PC-9 (cell line): ENCODE measurements at regions not wholly inside any gene's neighbourhood (a gene's known extent, or its start where the extent isn't known, plus 50 kb on each side); places are given as distances from the start of the nearest gene placed in this dataset.

ENCODE experiments used
- BruUV-seq: library from RNA; stranded (reverse); fragments of 400-500 nt; replicated peaks from 2 replicates; lab custom pipeline; 2021; lab: Mats Ljungman, UMichigan
- CTCF ChIA-PET: fragments of 300-600 bp; sonication (Branson Sonifier 250); formaldehyde crosslinking; loops from one replicate; lab custom pipeline; 2022; ENCODE audit warnings: antibody characterized with exemption; lab: Charles Lee
- POLR2A ChIA-PET: fragments of 300-600 bp; sonication (Branson Sonifier 250); formaldehyde crosslinking; loops from one replicate; lab custom pipeline; 2022; ENCODE audit warnings: antibody characterized with exemption; ENCODE audit not compliant: unreplicated experiment; lab: Charles Lee
- DNase-seq, 2 experiments: peaks; one replicate each; pipeline versions ENCODE4 v3.0.0 to v3.0.0-alpha.2; 2015 to 2022; ENCODE audit warnings: mixed read lengths in 1 of 2
- H2AFZ ChIP-seq: fragments of 200-600 bp; sonication (generic); 2 replicates; pipeline ENCODE4 v1.8.1; 2017; ENCODE audit warnings: antibody characterized with exemption
- H3F3A ChIP-seq: fragments of 200-600 bp; sonication (generic); 2 replicates; pipeline ENCODE4 v1.8.1; 2017; ENCODE audit warnings: antibody characterized with exemption, mild to moderate bottlenecking, low read depth; ENCODE audit not compliant: insufficient read depth
- H3K27ac ChIP-seq: fragments of 200-600 bp; sonication (generic); 2 replicates; pipeline ENCODE4 v1.6.1; 2016; ENCODE audit warnings: mixed run types
- H3K27me3 ChIP-seq: fragments of 200-600 bp; sonication (generic); 2 replicates; pipeline ENCODE4 v1.6.1; 2016; ENCODE audit warnings: low read depth, mixed run types; ENCODE audit not compliant: insufficient read depth
- H3K36me3 ChIP-seq: fragments of 200-600 bp; sonication (generic); 2 replicates; pipeline ENCODE4 v1.6.1; 2016; ENCODE audit warnings: low read depth, mixed run types
- H3K4me1 ChIP-seq: fragments of 200-600 bp; sonication (generic); replicated peaks from 2 replicates; pipeline ENCODE4 v1.6.1; 2016; ENCODE audit warnings: mixed run types; ENCODE audit not compliant: insufficient read depth
- H3K4me2 ChIP-seq: fragments of 200-600 bp; sonication (generic); 2 replicates; pipeline ENCODE4 v1.6.1; 2017; ENCODE audit warnings: mixed run types
- H3K4me3 ChIP-seq: fragments of 200-600 bp; sonication (generic); 2 replicates; pipeline ENCODE4 v1.6.1; 2016; ENCODE audit warnings: mixed run types
- H3K79me2 ChIP-seq: fragments of 200-600 bp; sonication (generic); 2 replicates; pipeline ENCODE4 v1.6.1; 2017; ENCODE audit warnings: low read depth, mixed run types
- H3K9me2 ChIP-seq: fragments of 200-600 bp; sonication (generic); 2 replicates; pipeline ENCODE4 v1.8.1; 2017; ENCODE audit warnings: mild to moderate bottlenecking; ENCODE audit not compliant: insufficient read depth
- H3K9me3 ChIP-seq: fragments of 200-600 bp; sonication (generic); 2 replicates; pipeline ENCODE4 v1.8.1; 2016; ENCODE audit warnings: low read depth; ENCODE audit not compliant: insufficient read depth
- H4K20me1 ChIP-seq: fragments of 200-600 bp; sonication (generic); 2 replicates; pipeline ENCODE4 v1.8.1; 2017; ENCODE audit not compliant: insufficient read depth
- CTCF ChIP-seq: fragments of 200-600 bp; sonication (generic); conservative IDR thresholded peaks from 2 replicates; pipeline ENCODE4 v1.6.1; 2017; ENCODE audit warnings: mixed run types, antibody characterized with exemption, mild to moderate bottlenecking, moderate library complexity
- EZH2 ChIP-seq: fragments of 200-600 bp; sonication (generic); IDR thresholded peaks from 2 replicates; pipeline ENCODE4 v1.8.0; 2017; ENCODE audit warnings: antibody characterized with exemption, low read depth
- intact Hi-C: fragments of 100-400 bp; cut with micrococcal nuclease; formaldehyde crosslinking; loops from one replicate; pipeline ENCODE4 v1.10.0; 2022; ENCODE audit not compliant: unreplicated experiment

DNA sequence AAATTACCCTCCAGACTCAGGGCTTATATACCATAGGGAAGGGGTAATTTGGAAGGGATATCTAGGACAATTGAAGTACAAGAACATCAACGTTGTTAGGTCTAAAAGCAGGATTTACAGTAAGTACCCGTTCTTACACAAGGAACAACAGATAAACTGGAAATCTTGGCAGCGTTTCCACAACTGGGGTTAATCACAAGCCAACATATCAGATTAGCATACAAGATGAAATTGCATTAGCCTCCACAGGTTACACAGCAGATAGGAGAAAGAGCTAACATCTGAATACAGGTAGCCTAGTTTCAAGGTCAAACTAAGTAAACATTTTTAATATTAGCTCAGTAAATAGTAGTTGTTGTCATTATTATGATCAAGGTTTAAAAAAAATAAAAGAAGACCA, 1214.0 kb upstream of the PCDH20 start:
- no peaks in the 10 kb centered on the region for H3K4me1 ChIP-seq
- H3F3A ChIP-seq, result no peaks in the 10 kb centered on the region
- H3K36me3 ChIP-seq, result no peaks in the 10 kb centered on the region
- no peaks in the 10 kb centered on the region for H4K20me1 ChIP-seq
- no TSS peak for BruUV-seq
- H2AFZ ChIP-seq, result no peak overlapping the region
- POLR2A ChIA-PET, result no interaction called here
- no peak overlapping the region for H3K4me2 ChIP-seq
- H3K4me3 ChIP-seq, result no peak overlapping the region
- CTCF ChIA-PET, result no interaction called here
- no peak overlapping the region for H3K27ac ChIP-seq
- H3K9me3 ChIP-seq, result no peaks in the 10 kb centered on the region
- no peaks in the 10 kb centered on the region for H3K79me2 ChIP-seq
- no peak for DNase-seq
- H3K9me2 ChIP-seq, result no peaks in the 10 kb centered on the region
- intact Hi-C loops, result no loop called here
- TF ChIP-seq CTCF (no peak), EZH2 (no peak)
- no peaks in the 10 kb centered on the region for H3K27me3 ChIP-seq

DNA sequence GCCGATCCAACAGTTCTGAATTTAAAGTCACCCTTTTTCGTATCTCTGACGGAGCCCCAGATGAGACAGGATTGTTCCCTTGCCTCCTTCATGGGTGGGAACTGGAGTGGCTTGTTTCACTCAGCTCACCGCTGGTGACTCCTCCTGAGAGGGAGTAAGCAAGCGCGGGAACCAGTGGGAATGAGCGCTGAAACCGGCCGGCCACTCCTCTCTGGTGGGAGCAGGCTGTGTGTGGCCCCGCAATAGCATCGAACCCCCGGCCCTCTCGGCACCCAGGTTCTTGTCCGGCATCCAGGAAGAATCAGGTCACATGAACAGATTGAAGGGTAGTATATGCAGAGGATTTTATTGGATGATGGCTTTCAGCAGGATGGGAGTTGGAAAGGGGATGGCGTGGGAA, 1211.6 kb upstream of the PCDH20 start:
- no TSS peak for BruUV-seq
- H3K4me2 ChIP-seq, result no peak overlapping the region
- H2AFZ ChIP-seq, result no peak overlapping the region
- ChIA-PET POLR2A (no interaction called here), CTCF (no interaction called here)
- H3K27ac ChIP-seq, result no peak overlapping the region
- no peaks in the 10 kb centered on the region for H3K36me3 ChIP-seq
- no peak for DNase-seq
- H3K9me2 ChIP-seq, result no peaks in the 10 kb centered on the region
- H3K9me3 ChIP-seq, result no peaks in the 10 kb centered on the region
- no peak for TF ChIP-seq CTCF
- no peak for TF ChIP-seq EZH2
- H4K20me1 ChIP-seq, result no peaks in the 10 kb centered on the region
- H3K27me3 ChIP-seq, result no peaks in the 10 kb centered on the region
- intact Hi-C loops, result no loop called here
- no peak overlapping the region for H3K4me3 ChIP-seq
- H3K79me2 ChIP-seq, result no peaks in the 10 kb centered on the region
- H3F3A ChIP-seq, result no peaks in the 10 kb centered on the region
- no peaks in the 10 kb centered on the region for H3K4me1 ChIP-seq

DNA sequence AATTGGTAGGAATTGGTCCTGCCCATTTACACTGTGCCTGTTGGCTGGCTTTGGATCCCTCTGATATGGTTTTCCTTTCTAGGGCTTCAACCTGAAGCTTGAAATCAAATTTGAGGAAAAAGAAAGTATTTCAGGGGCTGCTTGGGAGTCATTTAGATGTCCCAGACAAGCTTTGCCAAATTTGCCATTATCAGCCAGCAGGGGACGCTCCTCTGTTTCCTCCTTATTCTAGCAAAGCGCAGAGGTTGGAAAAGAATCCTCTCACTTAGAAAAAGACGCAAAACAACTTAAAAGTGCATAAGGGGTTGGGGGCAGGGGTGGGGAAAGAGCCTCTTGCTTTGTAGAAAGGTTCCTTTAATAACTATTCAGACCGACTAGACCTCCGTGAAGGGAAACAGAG, 1211.1 kb upstream of the PCDH20 start:
- Histone ChIP-seq H3K79me2 (no peaks in the 10 kb centered on the region), H3K27ac (no peak overlapping the region), H2AFZ (no peak overlapping the region), H3K27me3 (no peaks in the 10 kb centered on the region), H3K9me3 (no peaks in the 10 kb centered on the region), H3F3A (no peaks in the 10 kb centered on the region), H3K4me1 (no peaks in the 10 kb centered on the region), H3K4me3 (no peak overlapping the region), H4K20me1 (no peaks in the 10 kb centered on the region), H3K4me2 (no peak overlapping the region), H3K36me3 (no peaks in the 10 kb centered on the region), H3K9me2 (no peaks in the 10 kb centered on the region)
- DNase-seq, result no peak
- CTCF ChIA-PET, result no interaction called here
- no TSS peak for BruUV-seq
- no peak for TF ChIP-seq CTCF
- no peak for TF ChIP-seq EZH2
- intact Hi-C loops, result no loop called here
- POLR2A ChIA-PET, result no interaction called here
